ENCODE measurements at regions not wholly inside any gene's neighbourhood (a gene's known extent, or its start where the extent isn't known, plus 50 kb on each side); places are given as distances from the start of the nearest gene placed in this dataset.

DNA sequence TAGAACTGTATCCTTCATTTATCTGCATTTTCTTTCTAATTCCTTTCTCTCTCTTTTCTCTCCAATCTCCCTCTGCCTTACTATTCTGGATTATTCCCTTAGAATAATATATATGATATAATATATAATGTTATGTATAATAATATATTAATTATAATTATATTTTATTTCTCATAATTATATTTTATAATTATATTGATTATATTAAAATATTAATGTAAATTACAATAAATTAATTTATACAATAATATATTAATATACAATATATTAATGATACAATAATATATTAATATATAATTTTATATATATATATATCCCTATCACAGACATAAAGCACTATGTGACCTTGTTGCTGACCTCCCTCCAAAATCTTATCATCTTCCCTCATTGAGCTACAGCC lies 661.3 kb upstream of the CHORDC1 start:
- TF ChIP-seq, protein P1, sequence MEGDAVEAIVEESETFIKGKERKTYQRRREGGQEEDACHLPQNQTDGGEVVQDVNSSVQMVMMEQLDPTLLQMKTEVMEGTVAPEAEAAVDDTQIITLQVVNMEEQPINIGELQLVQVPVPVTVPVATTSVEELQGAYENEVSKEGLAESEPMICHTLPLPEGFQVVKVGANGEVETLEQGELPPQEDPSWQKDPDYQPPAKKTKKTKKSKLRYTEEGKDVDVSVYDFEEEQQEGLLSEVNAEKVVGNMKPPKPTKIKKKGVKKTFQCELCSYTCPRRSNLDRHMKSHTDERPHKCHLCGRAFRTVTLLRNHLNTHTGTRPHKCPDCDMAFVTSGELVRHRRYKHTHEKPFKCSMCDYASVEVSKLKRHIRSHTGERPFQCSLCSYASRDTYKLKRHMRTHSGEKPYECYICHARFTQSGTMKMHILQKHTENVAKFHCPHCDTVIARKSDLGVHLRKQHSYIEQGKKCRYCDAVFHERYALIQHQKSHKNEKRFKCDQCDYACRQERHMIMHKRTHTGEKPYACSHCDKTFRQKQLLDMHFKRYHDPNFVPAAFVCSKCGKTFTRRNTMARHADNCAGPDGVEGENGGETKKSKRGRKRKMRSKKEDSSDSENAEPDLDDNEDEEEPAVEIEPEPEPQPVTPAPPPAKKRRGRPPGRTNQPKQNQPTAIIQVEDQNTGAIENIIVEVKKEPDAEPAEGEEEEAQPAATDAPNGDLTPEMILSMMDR (IDR thresholded peaks at IDR 0.05) = no peak
- TF ChIP-seq POLR2A (IDR thresholded peaks at IDR 0.05) = no peak

Measured in ovary (tissue), 3 donors.